Tibial artery (tissue), 4 donors: ENCODE measurements at regions not wholly inside any gene's neighbourhood (a gene's known extent, or its start where the extent isn't known, plus 50 kb on each side); places are given as distances from the start of the nearest gene placed in this dataset.

Source experiments
- DNase-seq, 2 donors: peaks; one replicate each; pipeline ENCODE4 v3.0.0-alpha.2; 2019
- H3K27ac ChIP-seq, 2 donors: fragments of 200-600 bp; sonication (generic) in 1 of 2; 1 replicate in 1 of 2; 2 replicates in 1 of 2; pipeline ENCODE4 v1.5.1; 2018 to 2019; ENCODE audit warnings: mild to moderate bottlenecking in 1 of 2
- H3K27me3 ChIP-seq, 2 donors: fragments of 200-600 bp; sonication (generic) in 1 of 2; one replicate each; pipeline versions ENCODE4 v1.5.1 to v1.6.0; 2016 to 2019
- H3K36me3 ChIP-seq, 3 donors: fragments of 200-600 bp; sonication (generic) in 2 of 3; one replicate each; pipeline ENCODE4 v1.5.1; 2016 to 2019; ENCODE audit warnings: mild to moderate bottlenecking in 2 of 3
- H3K4me1 ChIP-seq, 4 donors: fragments of 200-600 bp; sonication (generic) in 2 of 4; 1 replicate in 3 of 4; 2 replicates in 1 of 4; pipeline ENCODE4 v1.5.1; 2016 to 2019
- H3K4me3 ChIP-seq, 2 donors: fragments of 200-600 bp; sonication (generic) in 1 of 2; 1 replicate in 1 of 2; 2 replicates in 1 of 2; pipeline ENCODE4 v1.5.1; 2018 to 2019; ENCODE audit warnings: mild to moderate bottlenecking in 2 of 2
- H3K9me3 ChIP-seq, 3 donors: fragments of 200-600 bp; sonication (generic) in 1 of 3; one replicate each; pipeline ENCODE4 v1.5.1; 2016 to 2019
- intact Hi-C: fragments of 100-400 bp; cut with DNase I; formaldehyde crosslinking; loops from one replicate; pipeline ENCODE4 v1.15.0; 2023; ENCODE audit warnings: low total_unique reads
- TF ChIP-seq, protein P1 (sequence below), 2 experiments: fragments of 200-600 bp in 1 of 2; fragments of 450-650 bp in 1 of 2; IDR thresholded peaks; one replicate each; pipeline ENCODE4 v1.5.1; 2017 to 2019; ENCODE audit warnings: antibody characterized with exemption in 2 of 2, mild to moderate bottlenecking in 1 of 2, moderate library complexity in 1 of 2

DNA sequence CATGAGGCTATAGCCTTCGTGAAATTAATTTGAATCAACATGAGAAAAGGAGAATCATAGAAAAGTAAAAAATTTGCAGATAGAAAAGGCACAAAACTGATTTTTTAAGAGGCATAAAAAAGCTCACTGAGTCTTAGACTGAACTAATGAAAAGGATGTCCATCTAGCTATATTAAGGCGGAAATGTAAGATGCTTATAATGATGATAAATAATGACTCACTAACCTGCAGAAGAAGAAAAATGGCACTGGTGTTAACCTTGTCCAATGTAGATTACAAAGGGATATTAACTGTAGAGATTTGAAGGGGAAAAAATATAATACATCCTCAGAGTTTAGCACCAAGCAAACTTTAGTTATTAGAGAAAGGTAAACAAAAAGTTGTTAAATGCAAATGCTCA is 1098.0 kb upstream of the DDX18 start:
- no peaks in the 10 kb centered on the region for H3K9me3 ChIP-seq
- intact Hi-C loops = no loop called here
- TF ChIP-seq, protein P1, sequence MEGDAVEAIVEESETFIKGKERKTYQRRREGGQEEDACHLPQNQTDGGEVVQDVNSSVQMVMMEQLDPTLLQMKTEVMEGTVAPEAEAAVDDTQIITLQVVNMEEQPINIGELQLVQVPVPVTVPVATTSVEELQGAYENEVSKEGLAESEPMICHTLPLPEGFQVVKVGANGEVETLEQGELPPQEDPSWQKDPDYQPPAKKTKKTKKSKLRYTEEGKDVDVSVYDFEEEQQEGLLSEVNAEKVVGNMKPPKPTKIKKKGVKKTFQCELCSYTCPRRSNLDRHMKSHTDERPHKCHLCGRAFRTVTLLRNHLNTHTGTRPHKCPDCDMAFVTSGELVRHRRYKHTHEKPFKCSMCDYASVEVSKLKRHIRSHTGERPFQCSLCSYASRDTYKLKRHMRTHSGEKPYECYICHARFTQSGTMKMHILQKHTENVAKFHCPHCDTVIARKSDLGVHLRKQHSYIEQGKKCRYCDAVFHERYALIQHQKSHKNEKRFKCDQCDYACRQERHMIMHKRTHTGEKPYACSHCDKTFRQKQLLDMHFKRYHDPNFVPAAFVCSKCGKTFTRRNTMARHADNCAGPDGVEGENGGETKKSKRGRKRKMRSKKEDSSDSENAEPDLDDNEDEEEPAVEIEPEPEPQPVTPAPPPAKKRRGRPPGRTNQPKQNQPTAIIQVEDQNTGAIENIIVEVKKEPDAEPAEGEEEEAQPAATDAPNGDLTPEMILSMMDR (IDR thresholded peaks at IDR 0.05) = no peak
- no peak for DNase-seq
- H3K4me1 ChIP-seq = no peaks in the 10 kb centered on the region
- no peaks in the 10 kb centered on the region for H3K36me3 ChIP-seq
- no peak overlapping the region for H3K4me3 ChIP-seq
- H3K27me3 ChIP-seq = no peaks in the 10 kb centered on the region
- H3K27ac ChIP-seq = no peak overlapping the region

DNA sequence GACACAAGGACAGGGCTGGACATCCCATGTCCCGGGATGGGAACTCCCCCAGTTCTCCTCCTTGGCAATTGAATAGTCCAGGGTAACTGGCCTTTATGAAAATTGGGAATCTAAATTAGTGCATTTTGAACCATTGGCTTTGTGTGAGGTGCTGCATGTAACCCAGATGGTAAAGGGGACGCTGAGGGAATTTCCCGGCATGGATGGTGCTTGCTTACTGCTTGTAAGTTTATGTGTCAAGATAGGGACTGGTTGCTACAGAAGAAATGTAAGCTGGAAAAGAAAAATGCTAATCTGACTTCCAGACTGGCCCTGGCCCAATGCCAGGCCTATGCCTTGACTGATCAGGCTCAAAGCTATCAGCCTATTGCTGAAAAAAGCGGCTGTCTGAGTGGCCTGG is 1096.7 kb upstream of the DDX18 start:
- Histone ChIP-seq H3K36me3 (no peaks in the 10 kb centered on the region), H3K4me1 (no peaks in the 10 kb centered on the region), H3K27me3 (no peaks in the 10 kb centered on the region), H3K4me3 (no peak overlapping the region), H3K27ac (no peak overlapping the region), H3K9me3 (no peaks in the 10 kb centered on the region)
- no peak for DNase-seq
- TF ChIP-seq, protein P1 (IDR thresholded peaks at IDR 0.05) = no peak
- intact Hi-C loops = no loop called here

DNA sequence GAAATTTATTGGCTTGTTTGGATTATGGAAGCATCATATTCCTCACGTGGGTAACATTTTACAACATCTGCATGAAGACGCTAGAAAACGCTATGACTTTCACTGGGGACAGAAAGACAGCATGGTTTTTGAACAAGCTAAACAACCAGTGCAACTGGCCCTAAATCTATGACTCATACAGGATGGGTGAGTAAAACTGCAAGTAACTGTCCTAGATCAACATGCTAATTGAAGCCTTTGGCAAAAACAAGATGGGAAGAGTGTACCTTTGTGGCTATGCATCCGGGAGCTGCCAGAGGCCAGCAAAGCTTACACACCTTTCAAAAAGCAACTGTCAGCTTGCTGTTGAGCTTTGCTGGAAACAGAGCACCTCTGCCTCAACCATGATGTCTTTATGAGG is 1096.0 kb upstream of the DDX18 start:
- H3K4me1 ChIP-seq = no peaks in the 10 kb centered on the region
- H3K36me3 ChIP-seq = no peaks in the 10 kb centered on the region
- DNase-seq = no peak
- no peaks in the 10 kb centered on the region for H3K9me3 ChIP-seq
- H3K4me3 ChIP-seq = no peak overlapping the region
- H3K27ac ChIP-seq = no peak overlapping the region
- TF ChIP-seq, protein P1 (IDR thresholded peaks at IDR 0.05) = no peak
- intact Hi-C loops = no loop called here
- H3K27me3 ChIP-seq = no peaks in the 10 kb centered on the region

DNA sequence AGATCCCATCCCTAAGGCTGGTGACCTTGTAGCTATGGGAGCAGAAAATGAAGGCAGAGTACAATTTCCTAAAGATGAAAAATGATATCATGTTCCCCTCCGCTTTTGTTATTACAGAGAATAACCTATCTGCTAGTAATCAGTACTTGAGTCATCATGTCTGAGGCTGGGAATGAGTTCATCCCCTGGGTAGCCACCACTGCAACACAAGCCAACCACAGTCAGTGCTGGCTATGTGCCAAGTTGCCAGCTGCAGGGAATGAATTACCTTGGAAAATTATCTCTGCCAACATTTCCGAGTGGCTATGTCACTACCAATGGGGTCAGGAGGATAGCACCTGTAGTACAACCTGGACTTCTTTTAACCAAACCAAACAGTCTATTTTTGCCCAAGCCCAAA is 1094.7 kb upstream of the DDX18 start:
- no peak for DNase-seq
- Histone ChIP-seq H3K4me3 (no peak overlapping the region), H3K36me3 (no peaks in the 10 kb centered on the region), H3K27me3 (no peaks in the 10 kb centered on the region), H3K27ac (no peak overlapping the region), H3K9me3 (no peaks in the 10 kb centered on the region), H3K4me1 (no peaks in the 10 kb centered on the region)
- intact Hi-C loops = no loop called here
- TF ChIP-seq, protein P1 (IDR thresholded peaks at IDR 0.05) = no peak

- Histone ChIP-seq H3K9me3 (no peaks in the 10 kb centered on the region), H3K4me3 (no peak overlapping the region), H3K27me3 (no peaks in the 10 kb centered on the region), H3K27ac (no peak overlapping the region), H3K4me1 (no peaks in the 10 kb centered on the region), H3K36me3 (no peaks in the 10 kb centered on the region)
- DNase-seq = no peak
- TF ChIP-seq, protein P1 (IDR thresholded peaks at IDR 0.05) = no peak
- intact Hi-C loops = no loop called here
Measured at GRCh38 chr2:116724550-116724949, 1089.9 kb upstream of the DDX18 start.

- H3K27me3 ChIP-seq = no peaks in the 10 kb centered on the region
- H3K27ac ChIP-seq = no peak overlapping the region
- intact Hi-C loops = no loop called here
- no peak overlapping the region for H3K4me3 ChIP-seq
- no peaks in the 10 kb centered on the region for H3K4me1 ChIP-seq
- TF ChIP-seq, protein P1 (IDR thresholded peaks at IDR 0.05) = no peak
- no peaks in the 10 kb centered on the region for H3K9me3 ChIP-seq
- DNase-seq = no peak
- H3K36me3 ChIP-seq = no peaks in the 10 kb centered on the region
Measured at GRCh38 chr2:116732322-116732721, 1082.2 kb upstream of the DDX18 start.
